GM21737 (cell line): ENCODE measurements at regions not wholly inside any gene's neighbourhood (a gene's known extent, or its start where the extent isn't known, plus 50 kb on each side); places are given as distances from the start of the nearest gene placed in this dataset.

ENCODE experiments used
- ATAC-seq: cut with Tn5 transposase; IDR thresholded peaks from one replicate; pipeline ENCODE4 v1.9.1; 2021; ENCODE audit warnings: mild to moderate bottlenecking, moderate library complexity; ENCODE audit not compliant: unreplicated experiment

- no peak for ATAC-seq
Measured at GRCh38 chr6:22878706-22879105, 309.3 kb downstream of the HDGFL1 start.

DNA sequence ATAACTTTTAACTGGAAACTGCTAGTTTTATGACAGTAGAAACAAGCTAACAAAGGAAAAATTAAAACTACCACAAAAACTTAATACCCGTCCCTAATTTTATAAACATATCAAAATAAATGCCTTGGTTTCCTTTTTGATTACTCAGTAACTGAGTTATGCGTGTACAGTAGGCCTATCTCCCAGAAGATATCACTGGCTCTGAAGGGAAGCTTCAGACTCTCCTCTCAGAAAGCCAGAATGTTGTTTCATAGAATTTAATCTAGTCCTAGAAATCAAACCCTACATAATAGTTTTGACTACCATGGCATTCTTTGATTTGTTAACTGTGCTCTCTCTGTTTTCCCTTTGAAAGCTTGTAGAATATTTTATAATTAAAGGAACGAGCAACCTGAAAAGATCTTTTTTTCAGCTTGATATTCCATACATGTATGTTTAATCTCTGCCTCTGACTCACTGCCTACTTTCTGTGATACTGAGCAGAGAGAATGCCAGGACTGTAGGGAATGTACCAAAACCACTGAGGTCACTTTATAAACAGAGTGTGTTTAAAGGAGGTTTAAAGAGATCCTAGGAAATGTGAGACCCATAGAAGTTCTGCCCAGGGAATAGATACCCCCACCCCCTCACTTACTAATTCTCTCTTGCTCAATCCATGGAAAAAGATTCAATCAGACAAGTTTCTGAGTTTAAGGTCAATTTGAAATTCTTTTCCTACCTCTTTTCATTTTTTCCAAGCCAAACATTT is 311.5 kb downstream of the HDGFL1 start:
- no peak for ATAC-seq

DNA sequence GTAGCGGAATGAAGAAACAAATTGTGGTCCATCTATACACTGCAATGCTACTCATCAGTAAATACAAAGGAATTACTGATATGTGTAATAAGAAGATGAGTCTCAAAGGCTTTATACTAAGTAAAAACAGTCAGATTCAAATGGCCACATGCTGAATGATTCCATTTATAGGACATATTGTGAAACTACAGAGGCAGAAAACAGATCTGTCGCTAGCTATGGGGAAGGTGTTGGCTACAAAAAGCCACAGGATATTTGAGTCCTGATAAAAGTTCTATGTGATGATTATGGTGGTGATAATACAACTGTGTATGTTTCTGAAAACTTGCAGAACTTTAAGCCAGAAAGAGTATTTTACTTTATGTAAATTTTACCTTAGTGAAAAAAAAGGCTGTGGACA is 313.2 kb downstream of the HDGFL1 start:
- ATAC-seq = no peak

DNA sequence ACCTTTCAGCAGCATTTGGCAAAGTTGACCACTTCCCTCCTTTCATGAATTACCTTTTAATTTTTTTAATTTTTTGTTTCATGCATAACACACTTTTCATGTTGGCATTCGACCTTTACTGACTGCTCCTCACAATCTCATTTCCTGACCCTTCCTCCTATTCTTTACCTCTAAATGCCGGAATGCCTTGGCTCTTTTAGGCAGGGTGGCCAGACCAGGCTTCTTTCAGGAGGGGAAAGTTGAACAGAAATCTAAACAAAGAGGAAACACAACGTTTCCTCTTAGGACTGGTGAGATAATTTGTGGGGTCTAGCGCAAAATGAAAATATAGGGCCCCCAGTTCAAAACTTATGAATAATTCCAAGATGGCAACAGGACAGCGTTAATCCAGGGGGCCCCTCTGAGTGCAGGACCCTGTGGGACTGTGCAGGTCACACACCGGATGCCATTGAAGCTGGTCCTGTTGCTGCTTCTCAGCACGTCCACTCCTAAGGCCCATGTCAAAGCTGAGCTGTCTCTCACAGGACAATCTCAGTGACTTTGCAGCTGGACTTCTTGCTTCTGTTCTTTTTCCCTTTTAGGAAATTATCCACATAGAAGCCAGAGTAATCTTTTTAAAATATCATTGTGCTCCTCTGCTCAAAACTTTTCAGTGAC is 313.8 kb downstream of the HDGFL1 start:
- ATAC-seq = no peak

DNA sequence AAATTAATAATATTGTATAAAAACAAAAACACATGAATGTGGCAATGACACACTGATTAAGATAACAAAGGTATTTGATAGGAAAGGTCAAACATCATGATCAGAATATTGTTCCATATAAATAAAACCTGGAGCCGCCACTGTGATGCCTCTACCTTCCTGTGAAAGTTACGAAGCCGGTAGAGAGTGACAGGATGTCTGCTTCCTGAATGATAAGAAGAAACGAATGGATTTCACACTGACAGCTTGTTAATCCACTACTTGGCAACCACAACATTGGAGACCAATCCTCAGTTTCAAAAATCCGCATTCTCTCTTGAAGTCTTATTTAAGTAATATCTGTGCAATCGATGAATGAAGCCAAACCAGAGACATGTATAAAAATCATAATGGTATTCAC is 315.1 kb downstream of the HDGFL1 start:
- ATAC-seq = no peak

- ATAC-seq = no peak
Measured at GRCh38 chr6:22886650-22887581, 317.6 kb downstream of the HDGFL1 start.

GRCh38 chr6:22888163-22888752 is 318.9 kb downstream of the HDGFL1 start:
- ATAC-seq = no peak

- no peak for ATAC-seq
Measured at GRCh38 chr6:22891934-22892333, 322.6 kb downstream of the HDGFL1 start.

- ATAC-seq = no peak
Measured at GRCh38 chr6:22892452-22892851, 323.1 kb downstream of the HDGFL1 start.

DNA sequence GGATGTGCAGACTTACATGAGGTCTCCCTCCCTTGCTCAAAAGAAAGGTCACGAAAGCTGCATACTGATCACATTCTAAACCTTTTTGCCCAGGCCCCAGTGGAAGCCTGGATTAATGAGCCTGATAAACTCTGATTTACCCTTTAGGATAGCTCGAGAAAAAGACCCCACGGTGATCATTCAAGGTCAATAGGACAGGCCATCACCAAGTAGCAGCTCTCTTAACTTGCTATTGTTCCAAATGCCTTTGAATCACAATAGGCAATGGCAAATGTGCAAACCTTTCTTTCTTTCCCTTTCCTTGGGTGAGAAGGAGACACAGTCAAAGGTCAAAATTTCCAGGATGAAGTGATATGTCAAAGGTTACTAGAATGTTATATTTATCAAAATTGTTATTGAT is 327.3 kb downstream of the HDGFL1 start:
- ATAC-seq = no peak

- ATAC-seq = no peak
Measured at GRCh38 chr6:22899426-22899825, 330.1 kb downstream of the HDGFL1 start.

DNA sequence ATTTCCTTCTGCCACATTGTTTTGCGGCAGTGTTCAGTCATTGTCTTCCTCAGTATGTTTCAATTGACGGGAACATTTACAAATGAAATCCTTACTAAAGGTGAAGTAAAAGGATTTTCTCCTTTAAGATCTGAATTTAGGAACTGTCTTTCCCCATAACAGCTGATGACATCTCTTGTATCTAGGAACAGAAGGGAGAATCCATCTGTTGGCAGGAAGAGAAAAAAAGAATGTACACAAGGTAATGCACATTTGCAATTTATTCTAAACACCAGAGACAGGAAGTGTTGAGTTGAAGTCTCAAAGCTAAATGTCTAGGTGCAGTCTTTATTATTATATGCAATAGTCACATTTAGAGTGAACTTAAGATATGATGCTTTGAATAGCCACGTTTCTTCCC is 334.5 kb downstream of the HDGFL1 start:
- no peak for ATAC-seq

DNA sequence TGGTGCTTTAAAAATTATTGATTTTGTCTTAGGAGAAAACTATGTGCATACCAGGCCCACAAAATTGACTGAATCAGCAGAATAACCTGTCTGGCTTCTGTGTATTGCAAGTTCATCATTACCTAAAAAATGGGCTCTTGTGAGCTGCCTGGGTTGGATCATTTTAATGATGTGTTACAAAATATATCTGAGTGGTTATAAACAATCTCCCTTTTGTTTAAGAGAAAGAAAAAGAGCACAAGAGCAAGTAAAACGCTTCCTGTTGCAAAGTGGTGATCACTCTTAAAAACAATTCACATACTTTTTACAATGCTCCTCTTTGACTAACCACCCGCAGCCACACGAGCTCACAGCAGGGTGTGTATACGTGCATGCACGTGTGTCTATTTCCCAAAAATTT is 335.1 kb downstream of the HDGFL1 start:
- ATAC-seq = no peak

- no peak for ATAC-seq
Measured at GRCh38 chr6:22906091-22906549, 336.8 kb downstream of the HDGFL1 start.

DNA sequence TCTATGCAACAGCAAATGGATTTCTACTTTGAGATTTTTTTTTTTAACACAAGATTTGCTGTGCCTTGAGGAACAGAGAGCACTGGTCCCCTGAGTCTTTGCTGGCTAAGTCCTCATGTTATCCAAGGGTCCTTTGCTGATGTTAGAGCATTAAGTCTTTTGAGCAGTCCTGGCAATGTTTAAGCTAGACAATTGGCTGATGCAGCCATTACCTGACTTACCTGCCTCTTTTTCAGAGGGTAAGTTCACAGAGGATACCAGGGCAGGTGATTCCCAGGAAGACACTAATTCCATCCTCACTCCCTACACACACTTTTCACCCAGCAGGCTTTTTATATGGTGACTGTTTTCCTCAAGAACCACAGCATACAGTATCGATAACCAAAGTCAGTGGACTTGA is 337.7 kb downstream of the HDGFL1 start:
- no peak for ATAC-seq

DNA sequence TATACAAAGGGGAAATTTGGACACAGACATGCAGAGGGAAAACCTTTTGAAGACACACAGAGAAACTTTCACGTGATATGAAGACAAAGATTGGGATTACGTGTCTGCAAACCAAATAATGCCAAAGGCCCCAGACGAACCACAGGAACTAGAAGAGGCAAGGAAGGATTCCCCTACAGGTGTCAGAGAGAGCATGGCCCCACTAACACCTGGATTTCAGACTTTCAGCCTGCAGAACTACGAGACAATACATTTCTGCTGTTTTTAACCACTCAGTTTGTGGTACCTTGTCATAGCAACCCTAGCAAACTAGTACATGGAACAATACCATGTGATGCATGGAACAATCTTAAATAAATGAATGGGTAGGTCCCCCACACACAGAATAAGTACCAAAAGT is 341.0 kb downstream of the HDGFL1 start:
- ATAC-seq = no peak

DNA sequence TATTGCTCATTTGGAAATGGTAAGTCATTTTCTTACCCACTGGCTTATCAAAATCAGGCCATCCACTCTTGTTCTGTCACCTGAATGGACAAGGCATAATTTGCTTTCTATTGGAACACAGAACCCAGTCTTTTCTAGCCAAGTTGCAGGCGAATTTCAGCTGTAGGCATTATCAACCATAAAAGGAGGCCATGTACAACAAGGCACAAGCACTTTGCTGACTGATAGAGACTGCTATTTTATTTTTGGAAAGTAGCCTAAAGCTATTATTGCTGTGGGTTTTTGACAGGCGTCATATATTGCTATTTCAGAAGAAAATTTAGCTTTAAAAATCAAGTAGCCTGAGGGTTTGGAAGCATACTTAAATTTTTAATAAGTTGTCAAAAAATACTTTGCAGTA is 344.2 kb downstream of the HDGFL1 start:
- no peak for ATAC-seq

- no peak for ATAC-seq
Measured at GRCh38 chr6:22917344-22917743, 348.0 kb downstream of the HDGFL1 start.

- no peak for ATAC-seq
Measured at GRCh38 chr6:22921828-22922227, 352.5 kb downstream of the HDGFL1 start.

GRCh38 chr6:22925304-22925835 is 356.0 kb downstream of the HDGFL1 start:
- ATAC-seq = no peak
